Activated CD8-positive, alpha-beta T cell treated with anti-CD3 and anti-CD28 coated beads for 36 hours (primary cell): ENCODE measurements at regions not wholly inside any gene's neighbourhood (a gene's known extent, or its start where the extent isn't known, plus 50 kb on each side); places are given as distances from the start of the nearest gene placed in this dataset.

ENCODE experiments used
- ATAC-seq: fragments of 200-7000 bp; cut with Tn5 transposase; one replicate; pipeline ENCODE4 v1.10.0; 2021; ENCODE audit warnings: mild to moderate bottlenecking, moderate library complexity
- CTCF ChIA-PET: fragments of 350-600 bp; sonication (Branson Sonifier 250); formaldehyde crosslinking; loops from one replicate; lab custom pipeline; 2021; ENCODE audit warnings: antibody characterized with exemption; lab: Charles Lee
- POLR2A ChIA-PET: fragments of 350-600 bp; sonication (Branson Sonifier 250); formaldehyde crosslinking; loops from one replicate; lab custom pipeline; 2021; ENCODE audit warnings: antibody characterized with exemption; lab: Charles Lee
- DNase-seq: peaks from one replicate; pipeline ENCODE4 v3.0.0-alpha.2; 2020
- H3K27ac Mint-ChIP-seq: one replicate; pipeline ENCODE4 v1.8.0; 2021; ENCODE audit warnings: mild to moderate bottlenecking, mixed read lengths
- H3K27me3 Mint-ChIP-seq: one replicate; pipeline ENCODE4 v1.8.0; 2021; ENCODE audit warnings: mixed read lengths
- H3K36me3 Mint-ChIP-seq: one replicate; pipeline ENCODE4 v1.8.0; 2021; ENCODE audit warnings: low read depth, mixed read lengths
- H3K4me1 Mint-ChIP-seq: one replicate; pipeline ENCODE4 v1.8.0; 2021; ENCODE audit warnings: low read depth, mixed read lengths
- H3K4me3 Mint-ChIP-seq: one replicate; pipeline ENCODE4 v1.8.0; 2021; ENCODE audit warnings: mild to moderate bottlenecking, moderate library complexity, mixed read lengths
- H3K9me3 Mint-ChIP-seq: one replicate; pipeline ENCODE4 v1.8.0; 2021; ENCODE audit warnings: mixed read lengths
- CTCF ChIP-seq: fragments of 200-600 bp; IDR thresholded peaks from one replicate; pipeline ENCODE4 v1.8.0; 2022; ENCODE audit warnings: antibody characterized with exemption, mild to moderate bottlenecking
- intact Hi-C: fragments of 100-400 bp; cut with micrococcal nuclease; formaldehyde crosslinking; loops from one replicate; pipeline ENCODE4 v1.10.0; 2022

- DNase-seq (no peak), ATAC-seq (no peak)
- H3K27ac Mint-ChIP-seq, result no peak overlapping the region
- peaks cover 17% of the 10 kb centered on the region for H3K4me1 Mint-ChIP-seq
- TF ChIP-seq CTCF, result no peak
- peaks cover 16% of the 10 kb centered on the region for H3K27me3 Mint-ChIP-seq
- H3K9me3 Mint-ChIP-seq, result peaks cover 4% of the 10 kb centered on the region
- peaks cover 8% of the 10 kb centered on the region for H3K36me3 Mint-ChIP-seq
- ChIA-PET CTCF (no interaction called here), POLR2A (no interaction called here)
- no peak overlapping the region for H3K4me3 Mint-ChIP-seq
- intact Hi-C loops, result no loop called here
These were observed 441.3 kb upstream of the THBS1 start for GRCh38 chr15:39139431-39140059.

- TF ChIP-seq CTCF, result no peak
- Mint-ChIP-seq H3K36me3 (peaks cover 8% of the 10 kb centered on the region), H3K27ac (no peak overlapping the region), H3K4me3 (no peak overlapping the region), H3K4me1 (peaks cover 23% of the 10 kb centered on the region), H3K9me3 (peaks cover 4% of the 10 kb centered on the region), H3K27me3 (peaks cover 16% of the 10 kb centered on the region)
- intact Hi-C loops, result no loop called here
- DNase-seq, result peak; percentile 33
- ChIA-PET POLR2A (no interaction called here), CTCF (interaction anchor here (1.3 to 1.6 kb wide), 2 partner anchors 11 to 15 kb away, joined by 3 to 5 read pairs; no protein-coding TSS in a partner anchor)
- peak; percentile 63 for ATAC-seq
These were observed 440.7 kb upstream of the THBS1 start for GRCh38 chr15:39140060-39140604.

GRCh38 chr15:39142500-39142899 is 438.4 kb upstream of the THBS1 start:
- DNase-seq, result peak; percentile 58
- peaks cover 8% of the 10 kb centered on the region for H3K36me3 Mint-ChIP-seq
- ATAC-seq, result peak; percentile 89
- POLR2A ChIA-PET, result interaction anchor here (1.0 kb wide), 1 partner anchor 17 kb away, joined by 3 read pairs; no protein-coding TSS in a partner anchor
- intact Hi-C loops, result no loop called here
- peaks cover 32% of the 10 kb centered on the region for H3K4me1 Mint-ChIP-seq
- TF ChIP-seq CTCF, result no peak
- no peak overlapping the region for H3K4me3 Mint-ChIP-seq
- CTCF ChIA-PET, result interaction anchor here (0.6 to 1.4 kb wide), 4 partner anchors 10 to 614 kb away, joined by 3 read pairs; no protein-coding TSS in a partner anchor
- peaks cover 4% of the 10 kb centered on the region for H3K9me3 Mint-ChIP-seq
- H3K27ac Mint-ChIP-seq, result peak overlapping the region; percentile 77
- peaks cover 13% of the 10 kb centered on the region for H3K27me3 Mint-ChIP-seq

GRCh38 chr15:39143479-39143878 is 437.4 kb upstream of the THBS1 start:
- peaks cover 4% of the 10 kb centered on the region for H3K9me3 Mint-ChIP-seq
- intact Hi-C loops, result no loop called here
- H3K4me1 Mint-ChIP-seq, result peaks cover 32% of the 10 kb centered on the region
- ChIA-PET POLR2A (interaction anchor here (1.0 kb wide), 1 partner anchor 18 kb away, joined by 3 read pairs; no protein-coding TSS in a partner anchor), CTCF (interaction anchor here (1.1 to 2.3 kb wide), 3 partner anchors 10 to 437 kb away, joined by 3 to 7 read pairs (median 6); no protein-coding TSS in a partner anchor)
- no peak for TF ChIP-seq CTCF
- ATAC-seq (no peak), DNase-seq (no peak)
- H3K27ac Mint-ChIP-seq, result no peak overlapping the region
- H3K36me3 Mint-ChIP-seq, result peaks cover 8% of the 10 kb centered on the region
- H3K27me3 Mint-ChIP-seq, result peaks cover 8% of the 10 kb centered on the region
- no peak overlapping the region for H3K4me3 Mint-ChIP-seq

GRCh38 chr15:39144051-39144450 is 436.8 kb upstream of the THBS1 start:
- Mint-ChIP-seq H3K36me3 (peaks cover 8% of the 10 kb centered on the region), H3K27ac (peak overlapping the region; percentile 88), H3K4me3 (no peak overlapping the region), H3K27me3 (peaks cover 8% of the 10 kb centered on the region), H3K9me3 (peaks cover 4% of the 10 kb centered on the region), H3K4me1 (peaks cover 32% of the 10 kb centered on the region)
- no peak for DNase-seq
- no peak for ATAC-seq
- intact Hi-C loops, result no loop called here
- ChIA-PET POLR2A (interaction anchor here (1.2 kb wide), 1 partner anchor 14 kb away, joined by 5 read pairs; no protein-coding TSS in a partner anchor), CTCF (interaction anchor here (1.0 to 2.3 kb wide), 4 partner anchors 10 to 436 kb away, joined by 3 to 7 read pairs (median 4); no protein-coding TSS in a partner anchor)
- no peak for TF ChIP-seq CTCF
